Occipital lobe (tissue), 1 donor: ENCODE measurements at regions not wholly inside any gene's neighbourhood (a gene's known extent, or its start where the extent isn't known, plus 50 kb on each side); places are given as distances from the start of the nearest gene placed in this dataset.

ENCODE experiments used
- DNase-seq: peaks from one replicate; lab custom pipeline; 2025; lab: John Stamatoyannopoulos, UW

- DNase-seq: no peak
These were observed 310.3 kb upstream of the HS6ST1 start for GRCh38 chr2:128628996-128629395.

DNA sequence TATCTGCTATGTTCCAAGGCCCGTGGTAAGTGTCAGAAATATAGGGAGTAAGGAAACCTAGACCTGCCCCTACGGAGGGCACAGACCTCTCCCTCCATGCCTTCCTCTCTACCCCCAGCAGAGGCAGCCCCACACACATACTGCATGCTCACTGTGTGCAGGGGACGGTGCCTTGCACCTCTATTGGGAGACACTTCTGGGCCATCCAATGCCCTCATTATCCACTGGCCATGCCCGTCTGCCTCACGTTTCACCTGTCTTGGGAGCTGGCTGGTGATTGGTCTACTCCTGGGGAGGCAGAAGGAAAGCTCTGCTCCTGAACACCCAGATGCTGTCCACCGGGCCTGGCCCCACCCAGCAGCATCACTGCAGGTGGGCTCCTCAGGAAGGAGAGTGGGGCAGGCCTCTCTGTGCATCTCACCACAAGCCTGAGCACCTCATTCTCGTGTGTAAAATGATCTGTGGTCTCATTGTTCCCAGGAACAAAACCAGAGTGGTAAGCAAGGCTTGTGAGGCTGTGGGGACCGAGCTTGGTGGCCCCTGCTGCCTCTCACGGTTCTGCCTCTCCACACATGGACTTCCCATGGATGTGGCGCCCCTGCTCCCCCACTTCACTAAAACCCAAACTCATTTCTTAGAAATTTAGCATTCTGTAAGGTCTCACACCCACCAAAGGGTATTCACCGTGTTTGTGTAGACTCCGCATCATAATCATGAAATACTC is 312.5 kb upstream of the HS6ST1 start:
- DNase-seq: no peak

GRCh38 chr2:128631698-128632500 is 313.2 kb upstream of the HS6ST1 start:
- DNase-seq: no peak

GRCh38 chr2:128632501-128632800 is 313.8 kb upstream of the HS6ST1 start:
- no peak for DNase-seq

DNA sequence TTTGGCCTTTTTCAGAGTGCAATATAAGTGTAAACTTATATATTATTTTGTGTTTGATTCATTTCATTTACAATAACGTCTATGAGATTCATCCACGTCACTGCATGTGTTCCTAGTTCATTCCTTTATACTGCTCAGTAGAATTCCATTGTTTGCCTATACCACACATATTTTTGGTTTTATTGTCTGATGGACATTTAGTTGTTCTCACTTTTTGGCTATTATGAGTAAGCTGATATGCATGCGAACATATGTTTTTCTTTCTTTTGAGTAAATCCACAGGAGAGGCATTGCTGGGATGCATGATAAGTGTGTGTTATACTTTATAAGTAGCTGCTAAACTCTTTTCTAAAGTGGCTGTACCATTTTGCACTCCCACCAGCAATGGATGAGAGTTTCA is 314.8 kb upstream of the HS6ST1 start:
- DNase-seq: no peak

DNA sequence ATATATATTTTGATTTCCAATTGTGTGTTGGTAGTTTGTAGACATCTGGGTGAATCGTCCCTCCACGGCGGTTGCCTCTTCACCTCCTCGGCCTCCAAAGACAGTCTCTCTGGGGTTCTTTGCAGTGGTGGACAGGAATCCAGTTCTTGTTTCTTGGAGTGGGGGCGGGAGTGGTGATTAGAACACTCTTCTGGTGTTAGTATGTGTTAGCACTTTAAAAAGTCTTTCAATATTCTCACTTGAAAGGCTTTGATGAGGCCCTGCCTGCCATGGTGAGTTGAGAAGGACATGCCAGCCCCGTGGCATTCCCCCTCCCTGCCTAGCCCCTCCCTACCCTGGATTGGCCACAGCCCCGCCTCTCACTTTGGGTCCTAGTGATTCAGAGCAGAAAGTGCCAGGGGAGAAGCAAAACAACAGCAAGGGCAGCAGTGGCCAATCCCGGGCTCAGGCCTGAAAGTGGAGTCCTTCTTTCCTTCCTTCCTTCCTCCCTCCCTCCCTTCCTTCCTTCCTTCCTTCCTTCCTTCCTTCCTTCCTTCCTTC is 316.8 kb upstream of the HS6ST1 start:
- no peak for DNase-seq

- DNase-seq: no peak
These were observed 318.1 kb upstream of the HS6ST1 start for GRCh38 chr2:128636802-128637147.

GRCh38 chr2:128637481-128638155 is 318.9 kb upstream of the HS6ST1 start:
- DNase-seq: no peak

DNA sequence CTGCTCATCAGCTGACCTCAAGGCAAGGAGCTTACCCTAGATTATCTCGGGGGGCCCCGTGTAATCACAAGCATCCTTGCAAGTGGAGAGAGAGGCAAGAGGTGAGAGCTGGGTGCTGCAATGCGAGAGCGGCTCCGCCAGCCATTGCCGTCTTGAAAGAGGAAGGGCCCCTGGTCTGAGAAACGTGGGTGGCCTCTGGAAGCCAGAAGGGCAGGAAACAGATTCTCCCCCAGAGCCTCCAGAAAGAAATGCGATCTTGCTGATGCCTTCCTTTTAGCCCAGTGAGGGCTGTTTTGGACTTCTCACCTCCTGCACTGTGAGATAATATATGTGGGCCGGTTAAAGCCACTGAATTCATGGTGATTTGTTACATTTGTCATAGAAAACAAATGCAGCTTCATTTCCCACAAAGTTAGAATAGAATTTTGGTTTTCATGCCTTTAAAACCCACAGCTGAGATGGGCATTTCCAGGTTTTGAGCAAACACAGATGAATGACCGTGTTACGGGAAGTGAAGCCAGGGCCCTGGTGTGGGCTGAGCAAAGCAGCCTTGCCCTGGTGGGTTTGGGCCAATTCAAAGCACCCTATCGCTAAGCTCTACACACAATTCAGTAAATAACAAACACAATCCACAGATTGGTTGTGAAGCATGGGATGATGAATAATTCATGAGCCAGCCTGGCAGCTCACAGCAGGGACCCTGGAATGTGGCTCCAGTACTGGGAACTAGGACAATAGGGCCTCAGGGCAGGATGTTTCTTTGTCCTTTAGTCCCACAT is 319.9 kb upstream of the HS6ST1 start:
- no peak for DNase-seq

- DNase-seq: no peak
These were observed 320.4 kb upstream of the HS6ST1 start for GRCh38 chr2:128639120-128639477.

DNA sequence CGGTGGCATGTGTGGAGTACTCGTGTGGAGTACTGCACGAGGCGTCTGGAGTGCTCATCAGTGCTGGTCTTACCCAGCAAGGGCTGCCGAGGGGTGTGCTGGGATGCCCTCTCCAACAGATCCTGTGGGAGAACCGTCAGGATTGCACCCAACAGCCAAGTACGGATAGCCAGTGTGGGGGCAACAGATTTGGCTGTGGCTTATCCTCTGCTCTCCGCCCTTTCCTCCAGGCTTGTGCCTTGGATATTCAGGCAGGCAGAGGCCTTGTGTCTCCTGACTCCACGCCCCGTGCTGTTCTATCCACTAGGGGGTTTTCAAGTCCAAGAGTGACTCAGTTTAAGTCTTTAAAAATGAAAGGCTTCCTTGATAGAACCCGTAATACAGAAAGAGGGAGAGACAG is 321.0 kb upstream of the HS6ST1 start:
- no peak for DNase-seq

- DNase-seq: no peak
These were observed 321.6 kb upstream of the HS6ST1 start for GRCh38 chr2:128640166-128640844.

GRCh38 chr2:128640845-128641360 is 322.2 kb upstream of the HS6ST1 start:
- DNase-seq: no peak

DNA sequence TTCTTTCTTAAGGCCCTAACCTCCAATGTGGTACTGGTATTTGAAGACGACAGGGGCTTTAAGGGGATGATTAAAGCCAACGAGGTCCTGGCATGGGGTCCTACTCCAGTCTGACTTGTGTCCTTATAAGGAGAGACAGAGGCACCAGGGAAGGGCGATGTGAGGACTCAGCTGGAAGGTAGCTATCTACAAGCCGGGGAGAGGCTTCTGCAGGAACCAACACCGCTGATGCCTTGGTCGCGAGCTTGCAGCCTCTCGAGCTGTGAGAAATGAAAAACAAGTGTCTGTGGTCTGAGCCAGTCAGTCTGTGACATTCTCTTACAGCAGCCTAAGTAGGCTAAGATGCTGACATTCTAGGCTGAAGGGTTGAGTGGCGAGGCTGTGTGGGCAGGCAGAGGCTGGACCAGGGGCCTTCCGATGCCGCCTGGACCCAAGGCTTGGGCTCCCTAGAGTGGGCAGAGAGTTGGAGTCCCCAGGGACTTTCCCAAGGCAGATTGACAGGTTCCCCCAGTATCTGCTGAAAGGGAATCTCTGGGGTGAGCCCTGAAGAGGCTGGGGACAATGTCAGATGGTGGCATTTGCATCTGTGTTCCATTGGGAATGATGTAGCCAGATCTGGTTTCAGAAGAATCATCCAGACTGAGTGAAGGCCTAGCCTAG is 322.9 kb upstream of the HS6ST1 start:
- no peak for DNase-seq

- DNase-seq: no peak
These were observed 323.6 kb upstream of the HS6ST1 start for GRCh38 chr2:128642316-128642715.

DNA sequence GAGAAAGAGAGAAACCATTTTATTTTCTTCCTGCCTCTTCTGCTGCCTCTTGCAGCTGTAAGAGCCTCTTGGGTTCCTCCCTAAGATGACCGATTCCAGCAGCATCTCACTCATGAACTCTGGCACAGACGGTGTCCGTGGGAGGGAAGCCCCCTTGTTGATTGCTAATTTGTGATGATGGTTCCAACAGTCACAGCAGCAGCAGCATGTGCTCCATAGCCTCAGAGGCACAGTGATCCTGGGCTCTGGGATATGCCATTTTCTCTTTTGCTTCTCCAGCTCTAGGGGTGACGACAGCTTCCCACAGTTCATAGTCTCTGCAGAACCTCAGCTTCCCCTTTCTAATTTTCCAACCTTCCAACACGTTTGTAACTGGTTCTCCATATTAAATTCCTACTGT is 324.2 kb upstream of the HS6ST1 start:
- DNase-seq: no peak

GRCh38 chr2:128643221-128644065 is 324.8 kb upstream of the HS6ST1 start:
- DNase-seq: no peak

- DNase-seq: no peak
These were observed 325.5 kb upstream of the HS6ST1 start for GRCh38 chr2:128644156-128644555.

DNA sequence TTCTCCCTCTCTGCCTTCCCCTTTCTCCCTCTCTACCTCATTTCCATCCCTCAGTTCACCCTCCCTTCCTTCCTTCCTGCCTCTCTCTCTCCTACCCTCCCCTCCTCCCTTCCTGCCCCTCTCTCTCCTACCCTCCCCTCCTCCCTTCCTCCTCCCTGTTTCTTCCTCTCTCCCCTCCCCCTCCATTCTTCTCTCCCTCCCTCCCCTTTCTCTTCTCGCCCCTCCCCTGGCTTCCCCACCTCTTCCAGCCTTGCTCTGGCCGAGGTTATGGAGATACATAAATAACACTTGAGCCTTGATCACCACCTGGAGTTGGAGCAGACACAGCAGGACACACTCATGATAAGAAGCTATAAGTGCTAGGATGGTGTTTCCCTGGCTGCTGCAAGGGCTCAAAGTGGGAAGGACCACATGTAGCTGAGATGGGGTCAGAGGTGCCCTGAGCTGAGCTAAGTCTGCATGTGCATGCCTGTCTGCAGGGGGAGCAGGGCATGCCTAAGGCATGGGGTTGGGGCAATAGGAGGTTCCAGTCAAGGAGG is 326.1 kb upstream of the HS6ST1 start:
- no peak for DNase-seq
